ENCODE measurements at regions not wholly inside any gene's neighbourhood (a gene's known extent, or its start where the extent isn't known, plus 50 kb on each side); places are given as distances from the start of the nearest gene placed in this dataset.

DNA sequence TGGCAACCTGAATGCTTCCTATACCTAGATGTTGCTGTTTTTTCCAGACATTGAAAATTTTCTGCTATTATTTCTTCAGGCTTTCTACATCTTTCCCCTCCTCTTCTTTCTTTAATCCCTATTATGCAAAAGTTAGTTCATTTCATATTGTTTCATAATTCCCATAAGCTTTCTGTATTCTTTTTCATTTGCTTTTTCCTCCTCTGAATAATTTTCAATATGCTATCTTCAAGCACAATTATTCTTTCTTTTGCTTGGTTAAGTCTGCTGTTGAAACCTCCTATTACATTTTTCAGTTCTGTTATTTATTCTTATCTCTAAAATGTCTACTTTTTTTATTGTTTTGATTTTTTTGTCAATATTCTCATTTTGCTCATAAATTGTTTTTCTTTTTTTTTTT lies 947.1 kb upstream of the MIR17HG start:
- DNase-seq (ENCODE audit: low read depth) = no peak

GRCh38 chr13:90401150-90401549 lies 946.3 kb upstream of the MIR17HG start:
- no peak for DNase-seq (ENCODE audit: low read depth)

DNA sequence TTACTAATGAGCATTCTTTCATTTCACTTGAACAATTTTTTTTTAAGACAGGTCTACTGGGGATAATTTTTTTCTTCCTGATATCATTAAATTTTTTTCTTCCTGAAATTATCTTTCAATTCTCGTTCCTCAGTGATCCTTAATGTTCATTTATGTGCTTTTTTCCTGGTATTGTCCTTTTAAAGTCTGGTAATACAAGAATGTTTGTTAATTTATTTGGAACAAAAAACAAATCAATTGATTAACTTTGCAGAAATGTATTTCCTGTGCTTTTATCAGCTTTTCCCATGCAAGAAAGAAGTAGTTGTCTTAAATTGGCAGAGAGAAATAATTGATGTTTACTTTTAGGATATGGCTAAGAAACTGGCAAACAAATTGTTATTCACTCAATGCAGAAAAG lies 945.4 kb upstream of the MIR17HG start:
- no peak for DNase-seq (ENCODE audit: low read depth)

DNA sequence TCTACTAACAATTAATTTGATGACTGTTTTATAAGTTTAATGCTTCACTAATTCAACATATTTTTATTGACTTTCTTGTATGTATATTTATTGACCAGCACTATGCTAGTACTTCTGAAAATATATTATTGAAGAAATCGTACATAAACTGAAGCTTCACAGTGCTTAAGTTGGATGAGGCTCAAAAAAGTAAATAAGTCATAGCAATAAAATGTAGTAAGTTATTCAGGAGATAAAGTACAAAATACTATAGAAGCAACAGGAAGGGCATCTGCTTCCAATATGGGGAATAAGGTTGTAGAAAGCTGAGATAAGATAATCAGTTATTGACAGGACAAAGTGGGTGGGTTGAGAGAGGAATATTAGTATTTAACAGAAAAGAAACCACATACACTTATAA lies 944.9 kb upstream of the MIR17HG start:
- no peak for DNase-seq (ENCODE audit: low read depth)

DNA sequence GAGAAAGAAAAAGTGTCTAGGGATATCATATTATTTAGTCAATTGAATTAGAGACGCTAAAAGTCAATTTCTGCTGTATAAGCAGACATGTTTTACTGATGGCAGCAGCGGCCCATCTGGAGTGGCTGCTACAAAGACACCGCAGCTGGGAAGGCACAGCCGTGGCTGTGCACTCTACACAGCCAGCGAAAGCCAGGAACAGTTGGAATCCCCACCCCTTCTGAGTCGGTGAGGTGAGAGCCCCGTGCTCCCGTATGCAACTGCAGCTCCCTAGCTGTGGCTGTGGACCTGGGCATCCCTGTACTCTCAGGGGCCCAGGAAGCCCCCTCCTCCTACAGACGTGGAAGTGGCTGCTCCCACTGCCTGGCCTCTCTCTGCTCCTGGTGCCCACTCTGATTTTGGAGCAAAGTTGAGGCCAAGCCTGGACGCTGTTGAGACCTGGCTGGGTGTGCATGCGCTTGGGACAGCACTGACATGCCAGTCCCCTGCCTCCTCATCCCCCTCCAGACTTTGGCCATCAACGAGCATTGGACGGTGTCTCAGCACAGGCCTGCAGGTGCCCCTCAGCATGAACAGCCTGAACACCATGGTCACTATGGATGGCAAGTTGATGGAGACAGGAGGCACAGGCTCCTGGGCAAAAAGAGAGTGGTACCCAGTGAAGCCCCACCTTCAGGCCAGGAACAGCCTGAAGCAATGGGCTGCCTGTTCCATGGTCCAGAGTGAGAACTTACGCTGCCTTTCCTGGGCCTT lies 944.0 kb upstream of the MIR17HG start:
- DNase-seq (ENCODE audit: low read depth) = no peak

DNA sequence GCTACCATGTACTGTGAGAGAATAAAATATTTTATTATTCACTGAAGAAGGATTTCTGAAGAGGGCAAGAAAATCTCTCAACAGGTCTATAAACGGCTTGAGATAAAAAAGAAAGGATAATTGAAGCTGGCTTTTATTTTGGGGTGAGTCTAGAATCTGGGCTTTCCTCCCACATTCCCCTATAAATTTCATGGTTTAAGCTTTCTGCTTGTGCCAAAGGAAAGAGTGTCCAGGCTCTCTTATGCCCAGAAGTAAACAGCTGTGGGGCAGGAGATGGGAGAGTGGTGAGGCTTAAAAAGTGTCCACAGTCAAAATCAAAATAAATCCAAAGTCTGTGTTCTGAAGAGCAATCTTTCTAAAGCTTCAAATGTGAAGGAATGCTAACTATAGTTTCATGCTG lies 942.2 kb upstream of the MIR17HG start:
- no peak for DNase-seq (ENCODE audit: low read depth)

- DNase-seq (ENCODE audit: low read depth) = no peak
Measured at GRCh38 chr13:90412980-90413379, 934.5 kb upstream of the MIR17HG start.

DNA sequence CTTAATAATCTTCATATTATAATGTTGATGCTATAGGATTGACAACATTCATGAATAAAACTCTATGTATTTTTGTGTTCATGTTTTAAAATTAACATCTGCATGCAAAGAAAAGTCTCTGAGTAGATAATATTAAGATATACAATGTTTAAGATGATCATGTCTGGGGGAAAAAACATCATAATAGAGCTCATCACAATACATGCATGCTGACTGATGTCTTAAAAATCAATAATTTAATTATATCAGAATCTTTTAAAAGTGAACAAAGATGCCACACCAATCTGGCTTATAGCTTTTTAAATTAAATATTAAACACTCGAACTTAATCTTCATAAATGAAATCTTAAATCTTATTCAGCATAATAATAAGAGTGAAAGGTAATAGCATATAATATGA lies 933.9 kb upstream of the MIR17HG start:
- no peak for DNase-seq (ENCODE audit: low read depth)

DNA sequence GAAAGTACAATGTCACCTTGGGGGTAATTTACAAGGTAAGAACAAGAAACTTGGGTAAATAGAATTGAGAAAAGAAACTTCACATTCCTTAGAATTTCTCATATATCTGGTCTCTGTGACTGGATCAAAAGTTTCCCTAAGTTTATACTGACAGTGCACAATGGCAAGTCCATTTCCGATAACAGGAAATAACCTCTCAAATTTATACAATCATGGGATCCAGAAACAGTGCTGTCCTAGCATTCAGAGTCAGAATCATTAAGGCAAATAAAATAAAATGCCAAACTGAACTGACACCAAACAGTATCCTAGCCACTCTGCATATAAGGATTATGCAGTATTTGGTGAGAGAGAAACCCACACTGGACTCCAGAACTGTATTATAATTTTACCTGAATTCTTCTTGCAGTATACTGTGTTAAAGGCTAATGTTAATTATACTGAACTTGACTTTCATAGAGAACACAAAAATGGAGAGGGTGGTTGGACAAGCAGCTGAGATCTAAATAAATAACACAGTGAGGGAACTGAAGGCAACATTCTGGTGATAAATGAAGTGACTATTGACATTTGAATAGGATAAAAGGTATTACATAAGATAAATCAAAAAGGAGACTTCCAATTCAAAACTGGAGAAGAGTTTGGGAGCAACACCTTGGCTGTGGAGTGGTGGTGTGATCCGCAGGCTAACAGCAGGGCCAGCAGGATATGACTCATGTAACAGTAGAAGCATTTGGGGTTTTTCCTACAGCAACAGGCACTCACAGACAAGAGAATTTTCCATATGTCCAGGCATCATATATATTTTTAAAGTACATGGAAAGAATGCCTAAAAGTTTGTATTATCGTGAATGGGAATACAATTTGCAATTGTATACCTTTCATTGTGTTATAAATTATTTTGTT lies 932.5 kb upstream of the MIR17HG start:
- peak; percentile 66 for DNase-seq (ENCODE audit: low read depth)

- no peak for DNase-seq (ENCODE audit: low read depth)
Measured at GRCh38 chr13:90415902-90416301, 931.6 kb upstream of the MIR17HG start.

DNA sequence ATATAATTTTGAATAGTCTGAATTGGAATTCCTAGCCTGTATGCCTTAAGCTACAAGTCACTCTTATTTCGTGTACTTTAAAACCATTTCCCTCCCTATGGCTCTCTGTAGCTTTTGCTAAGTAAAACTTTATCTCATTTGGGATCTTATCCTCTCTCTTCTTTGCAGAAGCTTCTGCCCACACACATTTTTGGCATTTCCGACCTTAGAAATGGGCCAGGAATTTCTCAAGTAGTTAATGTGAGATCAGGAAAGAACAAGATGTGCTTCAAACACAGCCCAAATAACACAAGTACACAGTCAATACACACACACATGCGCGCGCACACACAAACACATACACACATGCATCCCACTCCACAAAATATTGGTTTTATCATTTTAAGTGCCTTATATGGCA lies 931.0 kb upstream of the MIR17HG start:
- peak; percentile 58 for DNase-seq (ENCODE audit: low read depth)

DNA sequence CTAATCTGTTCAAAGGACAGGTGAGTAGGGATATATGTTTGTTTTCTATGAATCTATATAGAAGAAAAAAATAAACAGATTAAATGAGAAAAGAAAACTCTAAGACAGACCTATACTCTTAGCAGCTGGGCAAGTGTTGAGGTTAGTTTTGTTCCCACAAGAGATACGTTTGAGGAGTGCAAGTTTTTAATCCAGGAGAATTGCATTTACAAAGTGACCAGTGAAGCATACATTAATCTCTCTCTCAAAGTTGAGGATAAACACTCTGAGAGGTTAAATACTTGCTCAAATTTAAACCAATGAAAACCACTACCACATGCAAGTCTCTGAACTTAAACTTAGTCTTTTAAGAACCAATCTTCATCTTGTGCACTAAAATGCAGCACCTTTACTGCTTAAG lies 930.5 kb upstream of the MIR17HG start:
- DNase-seq (ENCODE audit: low read depth) = no peak

DNA sequence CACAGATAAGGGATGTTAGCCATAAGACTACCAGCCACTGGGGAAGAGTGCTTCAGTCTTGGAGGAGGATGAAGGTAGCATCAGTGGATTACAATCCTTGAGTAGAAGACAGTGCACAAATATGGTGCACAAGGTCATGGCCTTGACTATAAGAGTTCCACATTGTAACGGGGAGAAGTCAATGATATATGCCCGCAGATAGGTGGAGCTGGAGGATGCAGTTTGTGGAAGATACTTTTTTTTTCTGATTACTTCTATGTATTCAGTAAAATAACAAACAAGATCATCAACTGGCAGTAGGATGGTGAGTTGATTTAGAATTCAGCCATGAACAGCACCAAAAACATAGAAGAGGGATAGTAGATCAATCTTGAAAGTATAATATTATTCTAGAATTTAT lies 926.8 kb upstream of the MIR17HG start:
- DNase-seq (ENCODE audit: low read depth) = no peak

- DNase-seq (ENCODE audit: low read depth) = no peak
Measured at GRCh38 chr13:90427322-90428272, 919.9 kb upstream of the MIR17HG start.

GRCh38 chr13:90428522-90429210 lies 918.8 kb upstream of the MIR17HG start:
- DNase-seq (ENCODE audit: low read depth) = no peak

DNA sequence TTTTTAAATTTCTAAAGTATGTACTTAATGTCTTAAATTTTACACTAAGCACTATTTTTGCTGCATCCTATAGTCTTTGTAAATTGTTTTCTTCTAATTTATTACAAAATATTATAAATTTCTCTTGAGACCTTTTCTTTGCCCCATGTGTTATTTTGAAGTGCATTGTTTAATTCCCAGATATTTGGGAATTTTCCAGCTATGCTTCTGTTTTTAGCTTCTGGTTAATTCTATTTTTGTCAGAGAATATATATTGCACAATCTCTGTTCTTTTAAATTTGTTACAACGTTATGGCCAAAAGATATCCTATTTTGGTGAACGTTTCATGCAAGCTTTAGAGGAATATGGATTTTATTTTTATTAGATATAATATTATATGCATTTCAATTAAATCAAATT lies 917.4 kb upstream of the MIR17HG start:
- DNase-seq (ENCODE audit: low read depth) = no peak

DNA sequence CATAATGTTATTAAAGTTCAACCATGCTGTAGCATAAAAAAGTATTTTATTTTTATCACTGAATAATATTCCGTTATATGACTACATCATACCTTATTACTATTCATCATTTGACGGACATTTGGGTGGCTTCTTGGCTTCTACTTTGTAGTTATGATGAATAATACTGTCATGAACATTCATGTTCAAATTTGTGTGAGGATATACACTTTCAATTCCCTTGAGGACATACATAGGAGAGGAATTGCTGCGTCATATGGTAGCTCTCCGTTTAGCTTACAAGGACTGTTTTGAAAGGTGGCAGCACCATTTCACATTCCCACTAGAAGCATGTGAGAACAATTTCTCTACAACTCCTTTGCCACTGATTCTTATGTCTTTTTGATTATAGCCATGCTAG lies 910.8 kb upstream of the MIR17HG start:
- no peak for DNase-seq (ENCODE audit: low read depth)

- DNase-seq (ENCODE audit: low read depth) = no peak
Measured at GRCh38 chr13:90438576-90438975, 908.9 kb upstream of the MIR17HG start.

DNA sequence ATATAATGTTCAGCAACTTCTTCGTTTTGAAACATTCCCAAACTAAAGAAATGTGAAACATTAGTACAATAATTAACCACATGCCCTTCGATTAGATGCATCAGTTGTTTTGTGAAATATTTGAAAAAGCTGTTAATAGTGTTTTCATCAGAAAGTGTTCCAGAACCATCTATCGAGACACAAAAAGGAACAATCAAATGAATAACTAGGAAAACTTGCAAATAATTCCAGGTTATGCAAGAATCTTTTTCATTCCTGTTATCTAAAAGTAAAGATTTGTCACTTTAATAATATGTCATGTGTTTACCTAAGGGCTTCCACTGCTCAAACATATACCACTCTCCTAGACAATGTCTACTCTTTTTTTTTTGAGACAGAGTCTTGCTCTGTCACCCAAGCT lies 904.2 kb upstream of the MIR17HG start:
- peak; percentile 85 for DNase-seq (ENCODE audit: low read depth)

DNA sequence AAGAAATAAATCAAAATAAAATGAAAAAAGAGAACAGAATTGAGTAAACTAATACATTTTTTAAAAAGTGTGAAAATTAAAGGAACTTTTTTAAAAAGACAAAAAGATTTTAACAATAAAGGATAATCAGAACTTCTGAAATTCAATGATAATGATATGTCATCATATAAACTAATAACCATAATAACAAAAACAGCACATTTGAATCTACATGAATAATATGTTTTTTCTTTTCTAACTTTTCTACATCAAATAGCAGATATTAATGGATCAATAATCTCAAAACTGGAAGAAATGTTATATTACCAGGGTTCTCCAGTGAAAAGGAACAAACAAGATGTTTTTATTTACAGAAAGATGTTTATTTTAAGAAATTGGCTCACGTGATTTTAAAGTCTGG lies 903.3 kb upstream of the MIR17HG start:
- DNase-seq (ENCODE audit: low read depth) = no peak

GRCh38 chr13:90445179-90445578 lies 902.3 kb upstream of the MIR17HG start:
- peak; percentile 98 for DNase-seq (ENCODE audit: low read depth)

All from renal cortical epithelial cell (primary cell).